B cell (primary cell): ENCODE measurements at regions not wholly inside any gene's neighbourhood (a gene's known extent, or its start where the extent isn't known, plus 50 kb on each side); places are given as distances from the start of the nearest gene placed in this dataset.

Experiments
- ATAC-seq: fragments of 200-7000 bp; cut with Tn5 transposase; one replicate; pipeline ENCODE4 v1.10.0; 2021; ENCODE audit warnings: low read depth, mild to moderate bottlenecking, moderate number of reproducible peaks, moderate library complexity
- CTCF ChIA-PET: fragments of 350-600 bp; sonication (Branson Sonifier 250); formaldehyde crosslinking; loops from one replicate; lab custom pipeline; 2021; ENCODE audit warnings: antibody characterized with exemption, inconsistent platforms; lab: Charles Lee
- POLR2A ChIA-PET: fragments of 350-600 bp; sonication (Branson Sonifier 250); formaldehyde crosslinking; loops from one replicate; lab custom pipeline; 2021; ENCODE audit warnings: antibody characterized with exemption; lab: Charles Lee
- DNase-seq: peaks from one replicate; pipeline ENCODE4 v3.0.0; 2013
- H2AFZ ChIP-seq: 2 replicates; pipeline ENCODE4 v1.6.1; 2012; ENCODE audit warnings: mild to moderate bottlenecking, low read depth, low read length; ENCODE audit not compliant: insufficient read depth, poor library complexity, severe bottlenecking
- H3K27ac ChIP-seq, 2 donors: 1 replicate in 1 of 2; 2 replicates in 1 of 2; pipeline ENCODE4 v1.5.1; 2012 to 2013; ENCODE audit warnings: low read length in 2 of 2, mild to moderate bottlenecking in 2 of 2, moderate library complexity in 1 of 2
- H3K27me3 ChIP-seq, 4 experiments: fragments of 200-600 bp in 1 of 4; sonication (generic) in 1 of 4; replicated peaks in 1 of 4; 1 replicate in 2 of 4; 2 replicates in 2 of 4; pipeline versions ENCODE4 v1.6.1 to v1.7.0; 2013 to 2016; ENCODE audit warnings: low read length in 3 of 4, mild to moderate bottlenecking in 2 of 4, mixed read lengths in 1 of 4, moderate library complexity in 1 of 4; ENCODE audit not compliant: insufficient read depth in 4 of 4, control insufficient read depth in 3 of 4; ENCODE audit errors: control extremely low read depth in 1 of 4
- H3K36me3 ChIP-seq, 2 experiments: replicated peaks in 1 of 2; 1 replicate in 1 of 2; 2 replicates in 1 of 2; pipeline versions ENCODE4 v1.6.1 to v1.7.1; 2013; ENCODE audit warnings: low read length in 1 of 2; ENCODE audit not compliant: insufficient read depth in 2 of 2, control insufficient read depth in 1 of 2; ENCODE audit errors: control extremely low read depth in 1 of 2, extremely low read depth in 1 of 2
- H3K4me1 ChIP-seq, 2 donors: fragments of 200-600 bp in 1 of 2; sonication (generic) in 1 of 2; 1 replicate in 1 of 2; 2 replicates in 1 of 2; pipeline versions ENCODE4 v1.5.1 to v1.6.1; 2013 to 2017; ENCODE audit warnings: low read length in 2 of 2; ENCODE audit not compliant: control insufficient read depth in 2 of 2, insufficient read depth in 2 of 2
- H3K4me2 ChIP-seq: replicated peaks from 2 replicates; pipeline ENCODE3; 2012; ENCODE audit warnings: mild to moderate bottlenecking, low read depth, low read length; ENCODE audit not compliant: poor library complexity, severe bottlenecking
- H3K4me3 ChIP-seq, 5 experiments: fragments of 200-600 bp in 1 of 5; sonication (generic) in 1 of 5; 1 replicate in 3 of 5; 2 replicates in 2 of 5; pipeline versions ENCODE4 v1.5.1 to v1.7.0; 2011 to 2016; ENCODE audit warnings: low read length in 4 of 5, mild to moderate bottlenecking in 4 of 5, low read depth in 2 of 5, control low read depth in 1 of 5, moderate library complexity in 1 of 5; ENCODE audit not compliant: insufficient read depth in 1 of 5; ENCODE audit errors: control extremely low read depth in 1 of 5, extremely low read depth in 1 of 5
- H3K79me2 ChIP-seq: fragments of 200-600 bp; sonication (generic); one replicate; pipeline ENCODE4 v1.6.0; 2016; ENCODE audit warnings: low read length; ENCODE audit not compliant: control insufficient read depth, insufficient read depth
- H3K9ac ChIP-seq: fragments of 200-600 bp; sonication (generic); 2 replicates; pipeline ENCODE4 v1.6.1; 2017; ENCODE audit warnings: mild to moderate bottlenecking, low read length, moderate library complexity
- H3K9me3 ChIP-seq, 3 donors: one replicate each; pipeline versions ENCODE4 v1.6.1 to v1.7.1; 2013; ENCODE audit warnings: low read length in 2 of 3; ENCODE audit not compliant: control insufficient read depth in 2 of 3, insufficient read depth in 1 of 3; ENCODE audit errors: control extremely low read depth in 1 of 3
- H4K20me1 ChIP-seq: 2 replicates; pipeline ENCODE4 v1.6.0; 2012; ENCODE audit warnings: mild to moderate bottlenecking, low read length; ENCODE audit not compliant: insufficient read depth, control insufficient read depth, poor library complexity, severe bottlenecking
- H3K27ac Mint-ChIP-seq: one replicate; pipeline ENCODE4 v1.8.0; 2021; ENCODE audit warnings: mixed read lengths
- H3K27me3 Mint-ChIP-seq: one replicate; pipeline ENCODE4 v1.8.0; 2021; ENCODE audit warnings: mixed read lengths
- H3K4me1 Mint-ChIP-seq: one replicate; pipeline ENCODE4 v1.8.0; 2021; ENCODE audit warnings: mixed read lengths
- H3K4me3 Mint-ChIP-seq: one replicate; pipeline ENCODE4 v1.8.0; 2021; ENCODE audit warnings: mixed read lengths
- H3K9me3 Mint-ChIP-seq: one replicate; pipeline ENCODE4 v1.8.0; 2022; ENCODE audit warnings: mixed read lengths; ENCODE audit not compliant: insufficient read depth
- CTCF ChIP-seq: fragments of 200-600 bp; IDR thresholded peaks from one replicate; pipeline ENCODE4 v1.8.0; 2022; ENCODE audit warnings: antibody characterized with exemption, mild to moderate bottlenecking
- EZH2 ChIP-seq: IDR thresholded peaks from 2 replicates; pipeline ENCODE4 v1.6.1; 2012; ENCODE audit warnings: borderline replicate concordance, low read depth, mild to moderate bottlenecking, moderate library complexity, low read length; ENCODE audit not compliant: insufficient read depth, poor library complexity, severe bottlenecking
- WGBS: methylation state at CpG from one replicate; pipeline ENCODE4 v1.1.5; 2013; ENCODE audit warnings: missing lambda C conversion rate; ENCODE audit not compliant: insufficient coverage; 5-methylcytosine and 5-hydroxymethylcytosine counted together
- intact Hi-C: fragments of 100-400 bp; cut with micrococcal nuclease; formaldehyde crosslinking; loops from one replicate; pipeline ENCODE4 v1.10.0; 2022

- Mint-ChIP-seq H3K4me1 (no peaks in the 10 kb centered on the region), H3K9me3 (no peaks in the 10 kb centered on the region), H3K27me3 (peaks cover 5% of the 10 kb centered on the region), H3K4me3 (no peak overlapping the region), H3K27ac (no peak overlapping the region)
- no peaks in the 10 kb centered on the region for H3K4me1 ChIP-seq
- H3K27ac ChIP-seq, result no peak overlapping the region
- no peak overlapping the region for H2AFZ ChIP-seq
- peaks cover 0 to 16% (median 10%) of the 10 kb centered on the region in 4 experiments for H3K27me3 ChIP-seq
- intact Hi-C loops, result no loop called here
- H3K4me2 ChIP-seq, result no peak overlapping the region
- no peak overlapping the region for H3K4me3 ChIP-seq
- H3K9me3 ChIP-seq, result no peaks in the 10 kb centered on the region
- WGBS, result 85% methylated on average over 15 of the region's 17 CpGs
- no peaks in the 10 kb centered on the region for H4K20me1 ChIP-seq
- TF ChIP-seq EZH2, result no peak
- no peak for TF ChIP-seq CTCF
- H3K36me3 ChIP-seq, result no peaks in the 10 kb centered on the region
- ChIA-PET CTCF (interaction anchor here (0.7 to 1.1 kb wide), 2 partner anchors 22 to 299 kb away, joined by 3 to 5 read pairs; no protein-coding TSS in a partner anchor), POLR2A (no interaction called here)
- H3K79me2 ChIP-seq, result no peaks in the 10 kb centered on the region
- H3K9ac ChIP-seq, result no peak overlapping the region
- ATAC-seq, result no peak
- DNase-seq, result no peak
Observed at GRCh38 chr14:97407701-97408407, 610.7 kb downstream of the VRK1 start.

- ATAC-seq (no peak), DNase-seq (no peak)
- Mint-ChIP-seq H3K27ac (no peak overlapping the region), H3K4me3 (no peak overlapping the region), H3K9me3 (no peaks in the 10 kb centered on the region), H3K27me3 (peaks cover 5% of the 10 kb centered on the region), H3K4me1 (no peaks in the 10 kb centered on the region)
- ChIA-PET CTCF (interaction anchor here (1.1 kb wide), 1 partner anchor 21 kb away, joined by 5 read pairs; no protein-coding TSS in a partner anchor), POLR2A (no interaction called here)
- Histone ChIP-seq H3K27ac (no peak overlapping the region), H2AFZ (no peak overlapping the region), H3K36me3 (no peaks in the 10 kb centered on the region), H3K4me3 (no peak overlapping the region), H3K79me2 (no peaks in the 10 kb centered on the region), H3K9ac (no peak overlapping the region), H3K4me1 (no peaks in the 10 kb centered on the region), H3K4me2 (no peak overlapping the region), H3K9me3 (no peaks in the 10 kb centered on the region), H3K27me3 (peaks cover 0 to 23% (median 13%) of the 10 kb centered on the region in 4 experiments), H4K20me1 (no peaks in the 10 kb centered on the region)
- no peak for TF ChIP-seq CTCF
- no peak for TF ChIP-seq EZH2
- WGBS, result no CpG with 5 or more reads among the region's 2 CpGs
- intact Hi-C loops, result no loop called here
Observed at GRCh38 chr14:97408503-97408902, 611.3 kb downstream of the VRK1 start.
